ENCODE measurements at regions not wholly inside any gene's neighbourhood (a gene's known extent, or its start where the extent isn't known, plus 50 kb on each side); places are given as distances from the start of the nearest gene placed in this dataset.

- Histone ChIP-seq H3K4me1 (ENCODE audit: control insufficient read depth, insufficient read depth, low read length, poor library complexity, severe bottlenecking) (no peaks in the 10 kb centered on the region), H3K36me3 (ENCODE audit: control insufficient read depth, insufficient read depth, low read length) (no peaks in the 10 kb centered on the region), H3K9me3 (ENCODE audit: control insufficient read depth, low read length) (no peaks in the 10 kb centered on the region), H3K27ac (ENCODE audit: low read depth, low read length, severe bottlenecking) (no peak overlapping the region), H3K4me3 (ENCODE audit: extremely low read depth, insufficient read depth, low read length, poor library complexity, severe bottlenecking) (no peak overlapping the region)
- WGBS, 2 experiments (ENCODE audit: insufficient coverage in 2 of 2), result 81 to 90% methylated on average over 2 to 3 of the region's 4 CpGs
Measured at GRCh38 chr12:100675432-100675831, 101.9 kb downstream of the GAS2L3 start.

- Histone ChIP-seq H3K36me3 (ENCODE audit: control insufficient read depth, insufficient read depth, low read length) (no peaks in the 10 kb centered on the region), H3K4me1 (ENCODE audit: control insufficient read depth, insufficient read depth, low read length, poor library complexity, severe bottlenecking) (no peaks in the 10 kb centered on the region), H3K27ac (ENCODE audit: low read depth, low read length, severe bottlenecking) (no peak overlapping the region), H3K9me3 (ENCODE audit: control insufficient read depth, low read length) (peaks cover 12% of the 10 kb centered on the region), H3K4me3 (ENCODE audit: extremely low read depth, insufficient read depth, low read length, poor library complexity, severe bottlenecking) (no peak overlapping the region)
Measured at GRCh38 chr12:100681074-100681473, 107.6 kb downstream of the GAS2L3 start.

- no peaks in the 10 kb centered on the region for H3K36me3 ChIP-seq (ENCODE audit: control insufficient read depth, insufficient read depth, low read length)
- H3K4me1 ChIP-seq (ENCODE audit: control insufficient read depth, insufficient read depth, low read length, poor library complexity, severe bottlenecking), result no peaks in the 10 kb centered on the region
- H3K27ac ChIP-seq (ENCODE audit: low read depth, low read length, severe bottlenecking), result no peak overlapping the region
- 77% methylated on average over 2 of the region's 2 CpGs; no CpG with 5 or more reads in 1 of the 2 experiments for WGBS, 2 experiments (ENCODE audit: insufficient coverage in 2 of 2)
- peaks cover 17% of the 10 kb centered on the region for H3K9me3 ChIP-seq (ENCODE audit: control insufficient read depth, low read length)
- no peak overlapping the region for H3K4me3 ChIP-seq (ENCODE audit: extremely low read depth, insufficient read depth, low read length, poor library complexity, severe bottlenecking)
Measured at GRCh38 chr12:100682178-100682577, 108.7 kb downstream of the GAS2L3 start.

GRCh38 chr12:100687686-100688085, 106.9 kb upstream of the ANO4 start:
- H3K4me3 ChIP-seq (ENCODE audit: extremely low read depth, insufficient read depth, low read length, poor library complexity, severe bottlenecking), result no peak overlapping the region
- peaks cover 17% of the 10 kb centered on the region for H3K9me3 ChIP-seq (ENCODE audit: control insufficient read depth, low read length)
- H3K27ac ChIP-seq (ENCODE audit: low read depth, low read length, severe bottlenecking), result no peak overlapping the region
- peaks cover 8% of the 10 kb centered on the region for H3K4me1 ChIP-seq (ENCODE audit: control insufficient read depth, insufficient read depth, low read length, poor library complexity, severe bottlenecking)
- no peaks in the 10 kb centered on the region for H3K36me3 ChIP-seq (ENCODE audit: control insufficient read depth, insufficient read depth, low read length)
- 78 to 100% methylated on average over 1 of the region's 1 CpG for WGBS, 2 experiments (ENCODE audit: insufficient coverage in 2 of 2)

GRCh38 chr12:100688451-100688864, 106.1 kb upstream of the ANO4 start:
- no peak overlapping the region for H3K4me3 ChIP-seq (ENCODE audit: extremely low read depth, insufficient read depth, low read length, poor library complexity, severe bottlenecking)
- peaks cover 17% of the 10 kb centered on the region for H3K9me3 ChIP-seq (ENCODE audit: control insufficient read depth, low read length)
- H3K4me1 ChIP-seq (ENCODE audit: control insufficient read depth, insufficient read depth, low read length, poor library complexity, severe bottlenecking), result peaks cover 8% of the 10 kb centered on the region
- no peaks in the 10 kb centered on the region for H3K36me3 ChIP-seq (ENCODE audit: control insufficient read depth, insufficient read depth, low read length)
- H3K27ac ChIP-seq (ENCODE audit: low read depth, low read length, severe bottlenecking), result no peak overlapping the region
- WGBS, 2 experiments (ENCODE audit: insufficient coverage in 2 of 2), result 75 to 86% methylated on average over 1 of the region's 2 CpGs

- WGBS, 2 experiments (ENCODE audit: insufficient coverage in 2 of 2), result 90% methylated on average over 1 of the region's 1 CpG; no CpG with 5 or more reads in 1 of the 2 experiments
- Histone ChIP-seq H3K4me1 (ENCODE audit: control insufficient read depth, insufficient read depth, low read length, poor library complexity, severe bottlenecking) (peaks cover 8% of the 10 kb centered on the region), H3K36me3 (ENCODE audit: control insufficient read depth, insufficient read depth, low read length) (no peaks in the 10 kb centered on the region), H3K27ac (ENCODE audit: low read depth, low read length, severe bottlenecking) (no peak overlapping the region), H3K4me3 (ENCODE audit: extremely low read depth, insufficient read depth, low read length, poor library complexity, severe bottlenecking) (no peak overlapping the region), H3K9me3 (ENCODE audit: control insufficient read depth, low read length) (no peaks in the 10 kb centered on the region)
Measured at GRCh38 chr12:100692502-100692901, 102.1 kb upstream of the ANO4 start.

- WGBS, 2 experiments (ENCODE audit: insufficient coverage in 2 of 2), result 80% methylated on average over 1 of the region's 2 CpGs; no CpG with 5 or more reads in 1 of the 2 experiments
- Histone ChIP-seq H3K9me3 (ENCODE audit: control insufficient read depth, low read length) (no peaks in the 10 kb centered on the region), H3K4me1 (ENCODE audit: control insufficient read depth, insufficient read depth, low read length, poor library complexity, severe bottlenecking) (no peaks in the 10 kb centered on the region), H3K27ac (ENCODE audit: low read depth, low read length, severe bottlenecking) (no peak overlapping the region), H3K36me3 (ENCODE audit: control insufficient read depth, insufficient read depth, low read length) (no peaks in the 10 kb centered on the region), H3K4me3 (ENCODE audit: extremely low read depth, insufficient read depth, low read length, poor library complexity, severe bottlenecking) (no peak overlapping the region)
Measured at GRCh38 chr12:100698518-100698917, 96.1 kb upstream of the ANO4 start.

GRCh38 chr12:100699209-100699608, 95.4 kb upstream of the ANO4 start:
- no peaks in the 10 kb centered on the region for H3K9me3 ChIP-seq (ENCODE audit: control insufficient read depth, low read length)
- WGBS, 2 experiments (ENCODE audit: insufficient coverage in 2 of 2), result no CpG with 5 or more reads among the region's 1 CpG
- H3K4me3 ChIP-seq (ENCODE audit: extremely low read depth, insufficient read depth, low read length, poor library complexity, severe bottlenecking), result no peak overlapping the region
- no peaks in the 10 kb centered on the region for H3K36me3 ChIP-seq (ENCODE audit: control insufficient read depth, insufficient read depth, low read length)
- H3K4me1 ChIP-seq (ENCODE audit: control insufficient read depth, insufficient read depth, low read length, poor library complexity, severe bottlenecking), result no peaks in the 10 kb centered on the region
- H3K27ac ChIP-seq (ENCODE audit: low read depth, low read length, severe bottlenecking), result no peak overlapping the region

- WGBS, 2 experiments (ENCODE audit: insufficient coverage in 2 of 2), result 100% methylated on average over 1 of the region's 2 CpGs; no CpG with 5 or more reads in 1 of the 2 experiments
- H3K9me3 ChIP-seq (ENCODE audit: control insufficient read depth, low read length), result no peaks in the 10 kb centered on the region
- peaks cover 4% of the 10 kb centered on the region for H3K4me1 ChIP-seq (ENCODE audit: control insufficient read depth, insufficient read depth, low read length, poor library complexity, severe bottlenecking)
- H3K27ac ChIP-seq (ENCODE audit: low read depth, low read length, severe bottlenecking), result no peak overlapping the region
- no peaks in the 10 kb centered on the region for H3K36me3 ChIP-seq (ENCODE audit: control insufficient read depth, insufficient read depth, low read length)
- H3K4me3 ChIP-seq (ENCODE audit: extremely low read depth, insufficient read depth, low read length, poor library complexity, severe bottlenecking), result no peak overlapping the region
Measured at GRCh38 chr12:100703337-100703736, 91.2 kb upstream of the ANO4 start.

GRCh38 chr12:100703868-100704267, 90.7 kb upstream of the ANO4 start:
- no peak overlapping the region for H3K4me3 ChIP-seq (ENCODE audit: extremely low read depth, insufficient read depth, low read length, poor library complexity, severe bottlenecking)
- no peak overlapping the region for H3K27ac ChIP-seq (ENCODE audit: low read depth, low read length, severe bottlenecking)

GRCh38 chr12:100706033-100706432, 88.5 kb upstream of the ANO4 start:
- Histone ChIP-seq H3K36me3 (ENCODE audit: control insufficient read depth, insufficient read depth, low read length) (no peaks in the 10 kb centered on the region), H3K4me3 (ENCODE audit: extremely low read depth, insufficient read depth, low read length, poor library complexity, severe bottlenecking) (no peak overlapping the region)

More at GRCh38 chr12:100703868-100704267, 90.7 kb upstream of the ANO4 start:
- peaks cover 4% of the 10 kb centered on the region for H3K4me1 ChIP-seq (ENCODE audit: control insufficient read depth, insufficient read depth, low read length, poor library complexity, severe bottlenecking)
- no peaks in the 10 kb centered on the region for H3K9me3 ChIP-seq (ENCODE audit: control insufficient read depth, low read length)
- H3K36me3 ChIP-seq (ENCODE audit: control insufficient read depth, insufficient read depth, low read length), result no peaks in the 10 kb centered on the region
- WGBS, 2 experiments (ENCODE audit: insufficient coverage in 2 of 2), result 80 to 100% methylated on average over 1 to 2 of the region's 2 CpGs

More at GRCh38 chr12:100706033-100706432, 88.5 kb upstream of the ANO4 start:
- whole genome bisulfite sequencing, 2 experiments (ENCODE audit: insufficient coverage in 2 of 2), result 90 to 92% methylated on average over 2 to 3 of the region's 3 CpGs
- no peaks in the 10 kb centered on the region for H3K9me3 ChIP-seq (ENCODE audit: control insufficient read depth, low read length)
- H3K4me1 ChIP-seq (ENCODE audit: control insufficient read depth, insufficient read depth, low read length, poor library complexity, severe bottlenecking), result peaks cover 4% of the 10 kb centered on the region
- H3K27ac ChIP-seq (ENCODE audit: low read depth, low read length, severe bottlenecking), result no peak overlapping the region
